Neural cell (in vitro differentiated cells): ENCODE measurements at regions not wholly inside any gene's neighbourhood (a gene's known extent, or its start where the extent isn't known, plus 50 kb on each side); places are given as distances from the start of the nearest gene placed in this dataset.

ENCODE experiments used
- EP300 ChIP-seq: fragments of 450-650 bp; conservative IDR thresholded peaks from 2 replicates; pipeline ENCODE4 v1.6.1; 2014; ENCODE audit warnings: antibody characterized with exemption, mild to moderate bottlenecking, moderate library complexity; ENCODE audit not compliant: poor library complexity, severe bottlenecking
- EZH2 ChIP-seq: fragments of 200-600, 300-800 bp; shearing (Covaris generic), sonication (generic); IDR thresholded peaks from 2 replicates; pipeline ENCODE4 v1.6.1; 2014; ENCODE audit warnings: antibody characterized with exemption, low read length, borderline replicate concordance, mild to moderate bottlenecking; ENCODE audit not compliant: insufficient read depth, poor library complexity, severe bottlenecking
- POLR2AphosphoS5 ChIP-seq: IDR thresholded peaks from 2 replicates; pipeline ENCODE4 v1.6.1; 2012
- TAF1 ChIP-seq: IDR thresholded peaks from 2 replicates; pipeline ENCODE4 v1.6.1; 2012; ENCODE audit warnings: low read depth
- TF ChIP-seq, protein P1 (sequence below): fragments of 450-650 bp; IDR thresholded peaks from 2 replicates; pipeline ENCODE4 v1.5.1; 2014; ENCODE audit warnings: antibody characterized with exemption, mild to moderate bottlenecking, moderate library complexity; ENCODE audit not compliant: poor library complexity, severe bottlenecking
- TF ChIP-seq, protein P2 (sequence below): IDR thresholded peaks from 2 replicates; pipeline ENCODE4 v1.6.1; 2012; ENCODE audit warnings: borderline replicate concordance

DNA sequence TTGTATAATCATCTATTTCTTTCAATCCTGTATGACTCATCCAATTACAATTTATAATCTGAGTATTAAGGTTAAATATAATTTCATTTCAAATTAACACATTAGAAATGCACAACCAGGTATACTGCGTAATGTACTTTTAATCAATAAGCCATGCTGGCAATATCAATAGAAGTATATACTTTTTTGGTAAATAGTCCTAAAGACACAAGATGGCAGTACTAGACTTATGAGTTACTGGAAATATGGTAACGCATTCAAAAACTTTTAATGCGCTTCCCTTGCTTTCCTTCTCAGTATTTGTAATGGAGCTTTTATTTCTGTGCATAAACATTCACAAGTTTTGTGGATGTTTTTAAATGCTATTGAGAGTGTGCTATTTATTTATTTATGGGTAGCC, 1162.0 kb upstream of the TMPRSS15 start:
- no peak for TF ChIP-seq POLR2AphosphoS5
- TF ChIP-seq, protein P1, sequence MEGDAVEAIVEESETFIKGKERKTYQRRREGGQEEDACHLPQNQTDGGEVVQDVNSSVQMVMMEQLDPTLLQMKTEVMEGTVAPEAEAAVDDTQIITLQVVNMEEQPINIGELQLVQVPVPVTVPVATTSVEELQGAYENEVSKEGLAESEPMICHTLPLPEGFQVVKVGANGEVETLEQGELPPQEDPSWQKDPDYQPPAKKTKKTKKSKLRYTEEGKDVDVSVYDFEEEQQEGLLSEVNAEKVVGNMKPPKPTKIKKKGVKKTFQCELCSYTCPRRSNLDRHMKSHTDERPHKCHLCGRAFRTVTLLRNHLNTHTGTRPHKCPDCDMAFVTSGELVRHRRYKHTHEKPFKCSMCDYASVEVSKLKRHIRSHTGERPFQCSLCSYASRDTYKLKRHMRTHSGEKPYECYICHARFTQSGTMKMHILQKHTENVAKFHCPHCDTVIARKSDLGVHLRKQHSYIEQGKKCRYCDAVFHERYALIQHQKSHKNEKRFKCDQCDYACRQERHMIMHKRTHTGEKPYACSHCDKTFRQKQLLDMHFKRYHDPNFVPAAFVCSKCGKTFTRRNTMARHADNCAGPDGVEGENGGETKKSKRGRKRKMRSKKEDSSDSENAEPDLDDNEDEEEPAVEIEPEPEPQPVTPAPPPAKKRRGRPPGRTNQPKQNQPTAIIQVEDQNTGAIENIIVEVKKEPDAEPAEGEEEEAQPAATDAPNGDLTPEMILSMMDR = peak; percentile 29
- TF ChIP-seq EZH2 = no peak
- no peak for TF ChIP-seq EP300
- TF ChIP-seq TAF1 = no peak
- TF ChIP-seq, protein P2, sequence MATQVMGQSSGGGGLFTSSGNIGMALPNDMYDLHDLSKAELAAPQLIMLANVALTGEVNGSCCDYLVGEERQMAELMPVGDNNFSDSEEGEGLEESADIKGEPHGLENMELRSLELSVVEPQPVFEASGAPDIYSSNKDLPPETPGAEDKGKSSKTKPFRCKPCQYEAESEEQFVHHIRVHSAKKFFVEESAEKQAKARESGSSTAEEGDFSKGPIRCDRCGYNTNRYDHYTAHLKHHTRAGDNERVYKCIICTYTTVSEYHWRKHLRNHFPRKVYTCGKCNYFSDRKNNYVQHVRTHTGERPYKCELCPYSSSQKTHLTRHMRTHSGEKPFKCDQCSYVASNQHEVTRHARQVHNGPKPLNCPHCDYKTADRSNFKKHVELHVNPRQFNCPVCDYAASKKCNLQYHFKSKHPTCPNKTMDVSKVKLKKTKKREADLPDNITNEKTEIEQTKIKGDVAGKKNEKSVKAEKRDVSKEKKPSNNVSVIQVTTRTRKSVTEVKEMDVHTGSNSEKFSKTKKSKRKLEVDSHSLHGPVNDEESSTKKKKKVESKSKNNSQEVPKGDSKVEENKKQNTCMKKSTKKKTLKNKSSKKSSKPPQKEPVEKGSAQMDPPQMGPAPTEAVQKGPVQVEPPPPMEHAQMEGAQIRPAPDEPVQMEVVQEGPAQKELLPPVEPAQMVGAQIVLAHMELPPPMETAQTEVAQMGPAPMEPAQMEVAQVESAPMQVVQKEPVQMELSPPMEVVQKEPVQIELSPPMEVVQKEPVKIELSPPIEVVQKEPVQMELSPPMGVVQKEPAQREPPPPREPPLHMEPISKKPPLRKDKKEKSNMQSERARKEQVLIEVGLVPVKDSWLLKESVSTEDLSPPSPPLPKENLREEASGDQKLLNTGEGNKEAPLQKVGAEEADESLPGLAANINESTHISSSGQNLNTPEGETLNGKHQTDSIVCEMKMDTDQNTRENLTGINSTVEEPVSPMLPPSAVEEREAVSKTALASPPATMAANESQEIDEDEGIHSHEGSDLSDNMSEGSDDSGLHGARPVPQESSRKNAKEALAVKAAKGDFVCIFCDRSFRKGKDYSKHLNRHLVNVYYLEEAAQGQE = no peak
